HG03103 (cell line): ENCODE measurements at regions not wholly inside any gene's neighbourhood (a gene's known extent, or its start where the extent isn't known, plus 50 kb on each side); places are given as distances from the start of the nearest gene placed in this dataset.

Experiments
- ATAC-seq: cut with Tn5 transposase; IDR thresholded peaks from one replicate; pipeline ENCODE4 v1.9.1; 2021; ENCODE audit warnings: low read depth; ENCODE audit not compliant: unreplicated experiment

- no peak for ATAC-seq
Measured at GRCh38 chr11:29373725-29374124, 643.1 kb downstream of the KCNA4 start.

- ATAC-seq: no peak
Measured at GRCh38 chr11:29368126-29368525, 648.7 kb downstream of the KCNA4 start.

DNA sequence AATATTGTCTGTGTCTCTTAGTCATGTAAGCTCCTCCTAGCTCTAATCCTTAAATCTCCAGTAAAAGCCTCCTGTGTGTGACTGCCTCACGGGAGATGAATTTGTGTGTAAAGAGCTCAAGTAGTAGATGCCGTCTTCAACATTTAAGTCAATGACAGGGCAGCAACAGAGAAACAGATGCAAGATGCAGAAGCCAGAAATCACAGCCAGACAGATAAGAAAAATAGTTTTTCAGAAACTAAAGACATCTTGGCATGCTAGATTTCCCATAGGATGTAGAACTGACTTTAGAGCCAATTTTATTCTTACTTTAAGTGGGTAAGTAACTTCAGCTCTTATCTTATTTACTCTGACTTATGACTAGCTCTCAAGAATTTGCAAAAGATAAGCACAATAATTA is 652.8 kb downstream of the KCNA4 start:
- no peak for ATAC-seq

- ATAC-seq: no peak
Measured at GRCh38 chr11:29361369-29361768, 655.5 kb downstream of the KCNA4 start.

DNA sequence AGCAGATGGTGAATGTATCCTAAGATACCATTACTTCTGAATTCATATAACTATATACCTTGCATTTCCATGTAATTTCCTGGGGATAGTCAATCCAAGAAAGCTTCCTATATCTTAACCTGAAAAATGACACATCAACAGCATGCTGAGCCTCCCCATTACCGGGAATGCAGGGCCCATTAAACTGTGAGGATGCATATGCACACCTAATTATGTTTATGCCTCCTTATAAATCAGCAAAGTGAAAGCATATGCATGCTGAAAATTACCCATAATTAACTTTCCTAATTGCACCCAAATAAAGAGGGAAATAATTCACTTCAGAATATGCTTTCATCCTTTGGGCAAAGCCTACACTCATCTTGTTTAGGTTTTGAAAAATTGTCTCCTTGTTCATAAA is 663.0 kb downstream of the KCNA4 start:
- ATAC-seq: no peak

- ATAC-seq: no peak
Measured at GRCh38 chr11:29352273-29352795, 664.5 kb downstream of the KCNA4 start.

GRCh38 chr11:29351301-29351873 is 665.4 kb downstream of the KCNA4 start:
- no peak for ATAC-seq

- peak; percentile 97 for ATAC-seq
Measured at GRCh38 chr11:29343465-29344333, 673.1 kb downstream of the KCNA4 start.

DNA sequence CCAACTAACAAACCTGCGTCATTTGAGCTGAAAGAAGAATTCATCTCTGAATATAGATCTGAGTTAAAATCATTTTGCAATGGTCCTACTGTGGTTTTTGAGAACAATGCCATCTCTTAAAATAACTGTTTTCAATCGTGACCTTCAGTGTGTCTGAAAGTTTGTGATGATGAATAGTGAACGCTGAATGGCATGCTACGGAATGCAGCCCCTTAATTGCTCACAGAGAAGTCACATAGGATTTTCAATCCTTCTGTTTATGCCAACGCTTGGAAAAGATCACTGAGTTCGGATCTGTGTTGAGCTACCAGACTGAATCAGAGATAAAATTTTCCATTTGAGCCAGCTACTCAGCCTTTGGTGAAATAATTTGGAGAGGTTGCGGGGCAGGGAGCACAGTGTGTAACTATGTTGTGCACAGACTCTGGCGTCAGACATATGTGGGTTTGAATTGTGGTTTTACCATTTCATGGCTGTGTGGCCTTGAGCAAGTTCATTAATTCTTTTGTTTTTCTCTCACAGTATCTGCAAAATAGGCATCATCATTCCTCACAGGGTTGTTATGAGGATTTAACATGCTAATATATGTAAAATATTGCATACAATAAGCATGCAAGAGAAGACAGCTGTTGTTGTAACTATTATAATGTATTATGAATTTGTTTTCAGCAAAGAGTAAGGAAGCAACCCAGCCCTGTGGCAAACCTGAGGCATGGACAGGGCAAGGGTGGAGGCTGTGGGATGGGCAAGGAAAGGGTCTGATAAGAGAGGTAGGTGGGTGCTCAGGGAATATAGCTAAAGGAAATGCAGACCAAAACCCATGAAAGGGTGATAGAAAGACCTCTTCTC is 679.9 kb downstream of the KCNA4 start:
- ATAC-seq: no peak

- no peak for ATAC-seq
Measured at GRCh38 chr11:29334776-29335130, 682.1 kb downstream of the KCNA4 start.

DNA sequence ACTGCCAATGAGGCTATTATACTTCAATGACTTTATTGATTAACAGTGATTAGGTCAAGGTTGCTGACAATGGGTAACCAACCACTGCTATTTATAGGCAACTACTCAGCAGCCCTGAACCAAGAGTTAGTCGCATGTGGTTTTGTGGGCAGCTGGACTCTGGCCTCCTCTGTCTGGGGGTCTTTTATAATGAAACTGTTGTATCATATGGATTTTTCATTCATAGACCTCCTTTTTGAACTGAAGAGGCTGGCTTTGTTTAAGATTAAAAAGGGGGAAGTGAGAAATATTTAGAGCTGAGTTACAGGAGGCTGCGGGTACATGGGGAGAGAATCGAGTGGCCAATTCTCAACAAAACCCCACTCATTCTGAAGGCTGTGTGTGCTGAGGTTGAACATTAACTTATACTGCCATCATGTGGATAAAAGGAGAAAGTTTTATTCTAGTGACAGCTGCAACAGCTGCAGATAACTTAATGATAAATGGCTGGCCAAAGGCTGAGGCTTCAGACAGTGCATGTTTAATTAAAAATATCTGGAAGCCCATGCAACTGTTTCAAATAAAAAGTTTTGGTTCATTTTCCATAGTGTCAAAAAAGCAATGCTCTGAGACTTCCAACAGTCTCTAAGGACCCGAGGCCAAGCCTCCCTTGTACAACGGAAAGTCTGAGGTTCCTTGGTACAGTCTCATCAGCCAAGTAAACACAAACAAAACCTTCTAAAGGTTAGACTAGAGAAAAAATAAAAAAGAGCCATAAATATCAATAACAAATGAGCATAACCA is 682.6 kb downstream of the KCNA4 start:
- peak; percentile 89 for ATAC-seq

GRCh38 chr11:29331451-29332010 is 685.3 kb downstream of the KCNA4 start:
- no peak for ATAC-seq

GRCh38 chr11:29328961-29329441 is 687.8 kb downstream of the KCNA4 start:
- no peak for ATAC-seq

DNA sequence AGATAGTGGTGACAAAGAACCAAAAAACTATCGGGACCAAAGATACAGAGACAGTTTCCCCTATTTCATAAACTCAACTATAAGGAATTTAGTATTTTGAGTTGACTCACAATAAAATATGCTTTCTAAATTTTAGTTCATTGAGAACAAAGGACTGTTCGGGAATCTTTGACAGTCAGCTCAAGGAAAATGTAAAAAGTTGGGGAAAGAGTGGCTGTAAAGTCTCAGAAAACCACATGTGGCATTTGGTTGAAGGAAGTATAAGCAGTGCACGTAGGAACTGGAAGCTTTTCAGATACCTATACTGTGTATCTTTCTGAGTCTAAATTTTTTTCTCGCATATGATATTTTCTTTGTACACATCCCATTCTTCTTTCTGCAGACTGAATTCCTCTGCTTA is 688.9 kb downstream of the KCNA4 start:
- ATAC-seq: no peak

- no peak for ATAC-seq
Measured at GRCh38 chr11:29326757-29327156, 690.1 kb downstream of the KCNA4 start.

- ATAC-seq: no peak
Measured at GRCh38 chr11:29324328-29324727, 692.5 kb downstream of the KCNA4 start.

- ATAC-seq: no peak
Measured at GRCh38 chr11:29321293-29322132, 695.3 kb downstream of the KCNA4 start.

GRCh38 chr11:29320196-29320595 is 696.6 kb downstream of the KCNA4 start:
- no peak for ATAC-seq

- ATAC-seq: no peak
Measured at GRCh38 chr11:29319210-29319609, 697.6 kb downstream of the KCNA4 start.
